Stimulated activated naive CD4-positive, alpha-beta T cell (primary cell): ENCODE measurements at regions not wholly inside any gene's neighbourhood (a gene's known extent, or its start where the extent isn't known, plus 50 kb on each side); places are given as distances from the start of the nearest gene placed in this dataset.
"Not testable (repeated sequence)": the region's sequence is repeated elsewhere in the genome, so short reads cannot be mapped to it uniquely, and the experiment has no call there.

Experiments
- DNase-seq, 6 experiments: peaks; one replicate each; lab custom pipeline; 2025; lab: John Stamatoyannopoulos, UW

DNA sequence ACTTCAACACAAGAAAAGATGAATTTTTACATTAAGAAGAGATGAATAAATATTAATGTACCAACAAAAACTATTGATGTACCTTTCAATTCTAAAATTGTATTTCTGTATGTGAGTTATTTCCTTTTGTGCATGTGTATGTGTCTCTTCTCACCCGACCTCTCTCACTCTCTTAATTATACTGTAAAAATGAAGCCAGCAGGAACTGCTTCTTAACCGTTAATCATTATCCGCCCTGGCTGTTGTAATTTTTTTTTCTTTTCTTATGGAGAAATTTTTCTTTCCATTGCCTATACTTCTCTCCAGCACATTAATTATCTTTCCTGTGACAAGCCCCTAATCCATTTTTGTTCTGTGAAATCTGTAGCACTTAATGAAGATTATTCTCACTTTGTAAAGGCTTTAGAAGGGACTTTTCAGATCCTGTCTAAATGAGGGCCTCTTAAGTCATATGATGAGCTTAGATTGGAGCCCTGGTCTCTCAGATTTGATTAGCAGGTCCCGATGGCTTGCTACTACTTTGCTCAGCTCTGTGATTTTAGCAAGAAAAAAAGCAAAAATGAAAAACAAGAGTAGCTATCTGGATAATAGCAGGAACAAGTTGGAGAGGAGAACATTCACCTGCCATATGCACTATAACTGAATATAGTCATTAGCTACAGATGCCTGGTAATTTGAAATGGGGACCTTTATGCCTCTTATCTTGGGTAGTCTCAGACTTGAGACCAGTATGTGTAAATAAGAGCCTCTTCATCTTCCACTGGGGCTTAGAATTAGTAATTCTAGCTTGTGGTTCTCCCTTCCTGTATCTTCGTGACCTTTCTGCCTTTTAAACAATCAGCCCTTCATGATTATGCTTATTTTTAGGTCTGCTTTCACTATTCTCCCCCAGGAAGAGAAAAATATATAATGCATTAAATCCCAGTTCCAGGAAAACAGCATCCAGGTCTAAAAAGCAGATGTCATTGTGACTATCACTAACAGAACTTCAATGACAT lies 80.0 kb upstream of the COL1A2 start:
- DNase-seq: no peak

DNA sequence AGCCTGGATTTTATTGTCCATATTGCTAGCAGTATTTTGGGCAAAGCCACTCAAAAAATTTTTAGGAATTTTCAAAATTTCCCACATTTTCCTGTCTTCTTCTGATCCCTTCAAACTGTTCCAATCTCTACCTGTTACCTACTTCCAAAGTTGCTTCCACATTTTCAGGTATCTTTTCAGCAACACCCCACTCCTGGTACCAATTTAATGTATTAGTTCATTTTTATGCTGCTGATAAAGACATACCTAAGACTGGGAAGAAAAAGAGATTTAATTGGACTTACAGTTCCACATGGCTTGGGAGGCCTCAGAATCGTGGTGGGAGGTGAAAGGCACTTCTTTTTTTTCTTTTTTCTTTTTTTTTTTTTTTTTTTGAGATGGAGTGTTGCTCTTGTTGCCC lies 73.6 kb upstream of the COL1A2 start:
- DNase-seq: not testable (repeated sequence)

DNA sequence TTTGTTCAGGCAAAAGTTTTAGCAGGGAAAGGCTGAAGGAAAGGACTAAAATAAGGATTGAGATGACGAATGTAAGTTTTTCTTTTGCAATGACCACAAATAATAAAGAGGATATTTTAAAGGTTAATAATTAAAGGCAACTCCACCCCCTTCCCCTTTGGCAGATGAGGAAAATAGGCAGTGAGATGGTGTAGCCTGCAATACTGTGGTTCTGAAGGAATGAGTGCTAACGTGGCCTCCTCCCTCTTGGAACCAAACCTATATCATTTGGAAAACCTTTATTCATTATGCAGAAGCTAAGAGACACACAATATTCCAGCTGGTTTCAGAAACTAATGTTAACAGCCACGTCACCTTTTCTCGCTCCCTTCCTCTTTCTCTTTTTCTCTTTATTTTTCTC lies 70.9 kb upstream of the COL1A2 start:
- DNase-seq: no peak

DNA sequence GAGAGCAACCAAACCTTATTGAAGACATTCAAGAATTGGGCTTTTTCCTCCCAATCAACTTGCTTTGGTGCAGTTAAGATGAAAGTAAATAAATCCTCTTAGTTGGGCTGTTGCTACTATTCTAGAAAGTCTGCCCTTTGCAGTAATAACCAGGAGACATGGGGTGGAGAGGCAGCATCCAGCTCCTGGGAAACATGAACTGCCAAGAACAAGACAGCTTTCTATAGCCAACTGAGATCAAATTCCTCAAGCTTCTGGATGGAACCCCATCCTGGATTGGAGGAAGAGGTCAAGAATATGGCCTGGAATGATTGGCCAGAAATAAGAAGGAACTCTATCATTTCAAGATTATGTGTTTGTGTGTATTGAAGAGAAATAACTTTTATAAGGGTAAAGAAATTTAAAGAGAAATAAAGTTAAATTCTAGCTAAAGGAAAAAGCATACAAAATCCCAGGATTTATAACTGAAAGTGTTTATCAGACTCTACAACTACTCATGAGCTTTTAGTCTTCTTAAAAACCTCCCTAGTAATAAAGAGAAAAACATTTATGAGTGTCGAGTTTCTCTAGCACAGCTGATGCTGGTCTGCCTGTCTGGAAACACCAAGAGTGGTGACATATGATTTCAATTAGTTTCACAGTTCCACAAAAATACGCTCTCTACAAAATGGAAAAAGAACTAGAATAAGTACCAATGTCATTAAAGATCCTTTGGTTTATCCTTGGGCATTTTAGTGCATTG lies 70.1 kb upstream of the COL1A2 start:
- DNase-seq: no peak

DNA sequence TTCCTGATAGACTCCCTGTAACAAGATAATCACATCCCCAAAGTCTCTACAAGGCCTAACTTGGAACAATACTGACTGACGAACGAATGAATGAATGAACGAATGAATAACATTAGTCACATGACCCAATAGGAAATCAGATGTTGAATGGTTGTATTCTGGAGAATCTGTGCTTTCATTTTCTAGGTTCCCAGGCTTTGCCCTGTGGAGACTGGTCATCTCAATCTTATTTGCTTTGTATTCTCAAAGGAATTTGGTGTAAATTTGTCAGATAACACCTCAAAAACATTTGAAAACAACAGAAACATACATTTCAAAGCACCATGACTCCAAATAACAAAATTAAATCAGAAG lies 69.6 kb upstream of the COL1A2 start:
- DNase-seq: no peak

DNA sequence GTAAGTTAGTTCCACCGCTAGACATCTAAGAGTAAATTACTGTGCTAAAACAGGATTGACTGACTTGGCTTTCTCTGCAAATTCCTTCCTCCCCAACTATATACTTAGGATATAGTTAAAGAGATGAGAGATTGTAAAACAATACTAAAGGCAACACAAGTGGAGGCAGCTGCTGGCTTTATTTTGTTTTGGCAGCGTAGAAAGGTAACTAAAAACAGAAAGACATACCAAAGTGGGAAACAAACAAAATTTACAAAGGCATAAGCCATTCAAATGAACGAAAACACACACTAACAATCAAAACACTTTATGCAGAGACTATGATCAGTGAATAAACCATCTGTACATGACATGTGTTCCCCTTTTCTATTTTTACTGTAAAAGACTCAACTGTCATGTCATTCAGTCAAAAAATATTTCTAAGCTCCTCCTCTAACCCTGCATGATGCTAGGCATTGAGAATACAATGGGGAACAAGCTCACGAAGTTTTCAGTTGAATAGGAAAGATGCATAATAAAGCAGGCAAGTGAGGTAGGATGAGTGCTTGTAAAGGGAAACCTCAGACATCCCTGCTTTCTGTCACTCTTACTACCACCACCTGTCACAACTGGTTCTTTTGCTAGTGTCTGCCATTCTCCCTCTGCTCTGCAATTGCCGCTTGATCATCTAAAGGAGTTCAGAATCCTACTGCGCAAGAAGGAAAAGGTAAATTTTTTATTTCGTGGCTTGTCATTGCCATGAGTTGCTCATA lies 64.2 kb upstream of the COL1A2 start:
- DNase-seq: no peak

DNA sequence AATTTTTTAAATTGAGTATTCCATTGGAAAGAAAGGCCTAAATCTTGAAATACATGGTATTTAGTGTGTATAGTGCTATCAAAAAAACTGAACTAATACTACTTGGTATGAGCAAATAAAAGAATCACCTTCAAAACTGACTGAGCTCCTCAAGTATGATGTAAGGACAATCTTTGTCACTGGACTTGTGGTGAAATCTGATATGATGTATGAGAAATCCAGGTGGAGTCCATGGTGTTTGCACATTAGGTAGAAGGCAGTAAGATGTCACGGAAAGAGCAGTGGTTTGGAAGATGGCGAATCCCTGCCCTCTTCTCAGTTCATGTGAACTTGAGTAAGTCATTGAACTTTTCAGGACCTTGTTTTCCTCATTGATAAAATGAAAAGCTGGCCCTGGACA lies 62.1 kb upstream of the COL1A2 start:
- no peak for DNase-seq

DNA sequence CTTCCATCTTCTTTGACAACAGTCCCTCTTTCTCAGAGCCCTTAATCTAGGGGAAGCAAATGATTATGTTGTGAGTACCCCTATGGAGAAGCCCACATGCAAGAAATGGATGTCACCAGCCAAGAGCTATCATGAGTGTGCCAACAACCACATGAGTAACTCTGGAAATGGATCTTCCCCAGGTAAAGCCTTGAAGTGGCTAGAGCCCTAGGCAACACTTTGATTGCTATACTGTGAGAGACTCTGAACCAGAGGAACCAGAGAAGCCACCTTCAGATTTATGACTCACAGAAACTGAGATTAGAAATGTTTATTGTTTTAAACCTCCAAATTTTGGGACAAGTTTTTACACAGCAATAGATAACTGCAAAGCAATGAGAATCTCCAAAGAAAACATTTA lies 60.9 kb upstream of the COL1A2 start:
- DNase-seq: no peak

DNA sequence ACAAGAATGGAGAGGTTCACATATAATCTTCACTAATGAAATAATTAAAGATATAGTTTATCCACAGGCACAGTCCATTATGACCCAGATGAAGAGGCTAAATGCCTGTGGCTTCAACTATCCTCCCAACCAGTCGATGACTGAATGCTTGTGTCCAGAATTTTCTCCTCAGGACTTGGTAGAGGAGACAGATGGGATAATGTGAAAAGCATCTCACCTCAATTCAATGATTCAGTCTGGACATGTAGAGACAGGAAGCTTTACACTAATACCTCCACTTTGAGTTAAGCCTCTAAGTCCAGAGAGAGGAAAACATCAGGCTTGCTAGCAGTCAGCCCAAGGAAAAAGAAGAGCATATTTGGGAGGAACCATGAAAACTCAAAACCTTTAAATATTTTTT lies 59.1 kb upstream of the COL1A2 start:
- DNase-seq: no peak

DNA sequence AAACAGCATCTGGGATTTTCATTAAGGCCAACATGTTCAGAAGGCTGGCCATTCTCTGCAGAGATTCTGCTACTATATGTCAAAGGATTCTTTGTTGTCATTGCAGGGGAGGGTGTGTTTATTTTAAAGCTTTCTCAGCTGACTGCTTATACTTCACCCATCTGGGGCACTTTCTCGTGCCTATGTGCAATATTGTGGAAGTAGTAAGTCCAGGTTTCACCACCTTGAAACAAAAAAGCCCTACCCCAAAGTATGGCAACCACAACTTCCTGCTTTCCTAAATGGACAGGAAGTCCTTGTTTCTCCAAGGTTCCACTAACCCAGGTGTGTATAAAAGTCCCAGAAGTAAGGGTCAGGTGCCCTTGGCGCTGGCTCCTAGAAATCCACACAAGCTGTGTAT lies 58.7 kb upstream of the COL1A2 start:
- DNase-seq: no peak

DNA sequence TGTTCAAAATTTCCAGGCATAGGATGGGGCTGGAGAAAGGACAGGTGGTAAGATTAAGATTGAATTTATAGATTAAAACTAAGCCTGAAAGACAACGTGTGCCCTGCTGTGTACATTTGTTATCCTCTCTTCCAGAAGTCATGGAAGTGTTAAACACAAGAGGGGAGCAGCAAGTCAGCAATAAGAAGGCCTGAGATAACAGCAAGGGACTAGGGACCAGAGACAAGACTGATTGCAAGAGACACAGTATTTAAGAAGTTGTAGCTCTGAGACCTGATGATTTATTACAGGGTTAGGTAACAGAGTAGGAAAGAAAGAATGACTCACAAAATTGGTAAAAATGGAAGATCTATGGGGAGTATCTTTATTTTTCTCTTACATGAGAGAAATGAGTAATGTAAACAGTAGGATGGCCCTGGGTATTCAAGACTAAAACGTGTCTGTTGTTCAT lies 55.7 kb upstream of the COL1A2 start:
- DNase-seq: no peak

DNA sequence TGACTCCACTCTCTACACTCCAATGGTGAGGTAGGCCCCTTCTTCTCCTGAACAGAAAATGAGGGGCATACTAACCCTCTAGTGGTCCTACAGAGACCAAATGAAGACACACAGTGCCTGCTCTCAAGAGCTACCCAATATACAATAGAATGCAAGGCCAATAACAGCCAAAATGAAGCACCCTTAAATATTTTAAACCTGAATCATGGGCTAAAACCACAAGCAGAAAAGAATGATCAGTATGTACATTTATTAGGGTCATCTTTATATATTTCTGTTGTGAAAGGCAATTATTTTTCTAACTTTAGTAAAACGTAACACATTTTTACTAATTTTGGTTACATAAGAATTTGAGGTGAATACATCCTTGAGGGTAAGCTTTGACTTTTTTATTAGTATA lies 49.9 kb upstream of the COL1A2 start:
- DNase-seq: no peak
